Esophagus muscularis mucosa (tissue), 4 donors: ENCODE measurements at regions not wholly inside any gene's neighbourhood (a gene's known extent, or its start where the extent isn't known, plus 50 kb on each side); places are given as distances from the start of the nearest gene placed in this dataset.

Experiments used
- CTCF ChIP-seq, 3 experiments: fragments of 200-600 bp in 2 of 3; fragments of 450-650 bp in 1 of 3; sonication (generic) in 2 of 3; IDR thresholded peaks; one replicate each; pipeline ENCODE4 v1.5.1; 2017 to 2019; ENCODE audit warnings: antibody characterized with exemption in 3 of 3, mild to moderate bottlenecking in 2 of 3, moderate library complexity in 1 of 3
- EP300 ChIP-seq: sonication (generic); formaldehyde crosslinking; IDR thresholded peaks from one replicate; pipeline ENCODE4 v1.6.1; 2017; ENCODE audit warnings: antibody characterized with exemption
- POLR2A ChIP-seq: fragments of 450-650 bp; IDR thresholded peaks from one replicate; pipeline ENCODE4 v1.6.1; 2017; ENCODE audit warnings: antibody characterized with exemption, moderate library complexity, mild to moderate bottlenecking, low read depth

- TF ChIP-seq CTCF (IDR thresholded peaks at IDR 0.05) = no peak
- TF ChIP-seq POLR2A = no peak
- no peak for TF ChIP-seq EP300
Measured at GRCh38 chr1:177488722-177489121, 318.0 kb downstream of the BRINP2 start.
